Lung (tissue), 11 donors: ENCODE measurements at regions not wholly inside any gene's neighbourhood (a gene's known extent, or its start where the extent isn't known, plus 50 kb on each side); places are given as distances from the start of the nearest gene placed in this dataset.

Experiments
- ATAC-seq: fragments of 200-7000 bp; cut with Tn5 transposase; one replicate; pipeline ENCODE4 v1.9.1; 2020; ENCODE audit warnings: moderate number of reproducible peaks; ENCODE audit not compliant: insufficient read depth, low FRiP score
- DNase-seq, 3 donors: peaks; one replicate each; pipeline ENCODE4 v3.0.0-alpha.2; 2013 to 2017
- H3K27ac ChIP-seq, 2 donors: one replicate each; pipeline ENCODE4 v1.5.1; 2013; ENCODE audit warnings: mild to moderate bottlenecking in 2 of 2, moderate library complexity in 2 of 2, control low read depth in 1 of 2, inconsistent platforms in 1 of 2, low read depth in 1 of 2, low read length in 1 of 2
- H3K27me3 ChIP-seq, 3 donors: one replicate each; pipeline ENCODE4 v1.5.1; 2013; ENCODE audit warnings: low read length in 2 of 3; ENCODE audit not compliant: control insufficient read depth in 3 of 3, insufficient read depth in 3 of 3
- H3K36me3 ChIP-seq, 4 donors: one replicate each; pipeline ENCODE4 v1.5.1; 2013; ENCODE audit warnings: low read length in 4 of 4, mild to moderate bottlenecking in 1 of 4, moderate library complexity in 1 of 4; ENCODE audit not compliant: control insufficient read depth in 4 of 4, insufficient read depth in 4 of 4
- H3K4me1 ChIP-seq, 5 donors: one replicate each; pipeline ENCODE4 v1.5.1; 2013; ENCODE audit warnings: low read length in 5 of 5, mild to moderate bottlenecking in 2 of 5, moderate library complexity in 1 of 5; ENCODE audit not compliant: control insufficient read depth in 5 of 5, insufficient read depth in 5 of 5
- H3K4me3 ChIP-seq: one replicate; pipeline ENCODE4 v1.5.1; 2013; ENCODE audit warnings: mild to moderate bottlenecking, control low read depth, moderate library complexity
- H3K9ac ChIP-seq, 2 donors: one replicate each; pipeline ENCODE4 v1.5.1; 2013; ENCODE audit warnings: low read length in 2 of 2, control low read depth in 1 of 2; ENCODE audit not compliant: insufficient read depth in 1 of 2
- H3K9me3 ChIP-seq, 4 donors: one replicate each; pipeline ENCODE4 v1.5.1; 2013; ENCODE audit warnings: low read length in 3 of 4, mild to moderate bottlenecking in 1 of 4, moderate library complexity in 1 of 4; ENCODE audit not compliant: control insufficient read depth in 4 of 4, insufficient read depth in 3 of 4
- WGBS, 2 donors: extraction: QIAGEN DNeasy Blood & Tissue Kit; methylation state at CpG; one replicate each; pipeline ENCODE4 v1.1.7; 2013; 5-methylcytosine and 5-hydroxymethylcytosine counted together
- TF ChIP-seq, protein P1 (sequence below): IDR thresholded peaks from 2 replicates; pipeline ENCODE4 v1.5.1; 2012; ENCODE audit warnings: mild to moderate bottlenecking; ENCODE audit errors: control extremely low read depth, extremely low read depth
- donor health status: control.
- donor health status: control.
- donor health status: Bipolar disorder and iron deficiency.
- donor health status: healthy.
- donor health status: DM: yes; HTN: yes; CAD: no.

DNA sequence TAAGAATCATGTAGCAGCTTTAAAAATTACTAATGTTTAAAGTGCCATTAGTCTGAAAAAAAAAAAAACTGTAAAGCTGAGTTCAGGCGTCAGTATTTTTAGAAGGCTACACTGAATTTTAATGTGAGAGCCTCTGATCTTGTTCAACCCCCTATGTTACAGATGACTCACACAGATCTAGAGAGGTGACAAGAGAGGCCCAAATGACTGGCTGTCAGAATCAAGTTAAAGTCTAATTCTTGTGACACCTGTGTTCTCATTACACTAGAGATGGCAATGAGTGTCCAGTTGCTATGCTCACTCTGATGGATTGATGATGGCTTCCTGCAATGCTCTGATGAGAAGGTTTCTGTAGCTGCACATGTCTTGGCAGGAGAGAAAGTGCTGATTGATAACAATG lies 203.5 kb upstream of the OBI1 start:
- ATAC-seq: no peak
- no peaks in the 10 kb centered on the region for H3K36me3 ChIP-seq
- WGBS, 2 donors: 85 to 89% methylated on average over 1 of the region's 1 CpG
- no peak overlapping the region for H3K27ac ChIP-seq
- H3K4me3 ChIP-seq: no peak overlapping the region
- H3K9ac ChIP-seq: no peak overlapping the region
- no peak for DNase-seq
- H3K4me1 ChIP-seq: no peaks in the 10 kb centered on the region
- no peaks in the 10 kb centered on the region for H3K27me3 ChIP-seq
- H3K9me3 ChIP-seq: peaks cover 0 to 6% (median 0%) of the 10 kb centered on the region in 4 donors
- TF ChIP-seq, protein P1, sequence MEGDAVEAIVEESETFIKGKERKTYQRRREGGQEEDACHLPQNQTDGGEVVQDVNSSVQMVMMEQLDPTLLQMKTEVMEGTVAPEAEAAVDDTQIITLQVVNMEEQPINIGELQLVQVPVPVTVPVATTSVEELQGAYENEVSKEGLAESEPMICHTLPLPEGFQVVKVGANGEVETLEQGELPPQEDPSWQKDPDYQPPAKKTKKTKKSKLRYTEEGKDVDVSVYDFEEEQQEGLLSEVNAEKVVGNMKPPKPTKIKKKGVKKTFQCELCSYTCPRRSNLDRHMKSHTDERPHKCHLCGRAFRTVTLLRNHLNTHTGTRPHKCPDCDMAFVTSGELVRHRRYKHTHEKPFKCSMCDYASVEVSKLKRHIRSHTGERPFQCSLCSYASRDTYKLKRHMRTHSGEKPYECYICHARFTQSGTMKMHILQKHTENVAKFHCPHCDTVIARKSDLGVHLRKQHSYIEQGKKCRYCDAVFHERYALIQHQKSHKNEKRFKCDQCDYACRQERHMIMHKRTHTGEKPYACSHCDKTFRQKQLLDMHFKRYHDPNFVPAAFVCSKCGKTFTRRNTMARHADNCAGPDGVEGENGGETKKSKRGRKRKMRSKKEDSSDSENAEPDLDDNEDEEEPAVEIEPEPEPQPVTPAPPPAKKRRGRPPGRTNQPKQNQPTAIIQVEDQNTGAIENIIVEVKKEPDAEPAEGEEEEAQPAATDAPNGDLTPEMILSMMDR: no peak

- H3K27me3 ChIP-seq: no peaks in the 10 kb centered on the region
- WGBS, 2 donors: 54 to 90% methylated on average over 1 of the region's 1 CpG
- TF ChIP-seq, protein P1: no peak
- H3K4me3 ChIP-seq: no peak overlapping the region
- DNase-seq: no peak
- H3K9ac ChIP-seq: no peak overlapping the region
- H3K36me3 ChIP-seq: no peaks in the 10 kb centered on the region
- no peak overlapping the region for H3K27ac ChIP-seq
- ATAC-seq: no peak
- no peaks in the 10 kb centered on the region for H3K4me1 ChIP-seq
- H3K9me3 ChIP-seq: peaks cover 0 to 9% (median 1%) of the 10 kb centered on the region in 4 donors
Measured at GRCh38 chr13:78852709-78853108, 193.8 kb upstream of the OBI1 start.

- ATAC-seq (no peak), DNase-seq (no peak)
- TF ChIP-seq, protein P1: no peak
- Histone ChIP-seq H3K4me1 (no peaks in the 10 kb centered on the region), H3K27ac (no peak overlapping the region), H3K27me3 (no peaks in the 10 kb centered on the region), H3K4me3 (no peak overlapping the region), H3K9ac (no peak overlapping the region), H3K36me3 (no peaks in the 10 kb centered on the region), H3K9me3 (no peaks in the 10 kb centered on the region)
- 56 to 70% methylated on average over 3 of the region's 3 CpGs for WGBS, 2 donors
Measured at GRCh38 chr13:78845656-78846365, 186.9 kb upstream of the OBI1 start.

GRCh38 chr13:78844106-78844505 lies 185.2 kb upstream of the OBI1 start:
- no peak for ATAC-seq
- TF ChIP-seq, protein P1: no peak
- WGBS, 2 donors: 88 to 92% methylated on average over 4 of the region's 4 CpGs

More at GRCh38 chr13:78844106-78844505, 185.2 kb upstream of the OBI1 start:
- no peak overlapping the region for H3K27ac ChIP-seq
- H3K4me3 ChIP-seq: no peak overlapping the region
- no peaks in the 10 kb centered on the region for H3K9me3 ChIP-seq
- no peak overlapping the region for H3K9ac ChIP-seq
- no peaks in the 10 kb centered on the region for H3K27me3 ChIP-seq
- H3K4me1 ChIP-seq: no peaks in the 10 kb centered on the region
- DNase-seq: no peak
- no peaks in the 10 kb centered on the region for H3K36me3 ChIP-seq
